ENCODE measurements at regions not wholly inside any gene's neighbourhood (a gene's known extent, or its start where the extent isn't known, plus 50 kb on each side); places are given as distances from the start of the nearest gene placed in this dataset.

- no peaks in the 10 kb centered on the region for H3K4me1 Mint-ChIP-seq (ENCODE audit: low read depth)
- intact Hi-C loops (cut with DNase I, micrococcal nuclease): no loop called here
- H3K9me3 Mint-ChIP-seq: peaks cover 2% of the 10 kb centered on the region
- no peaks in the 10 kb centered on the region for H3K27me3 ChIP-seq (ENCODE audit: control insufficient read depth in 1 of 2, insufficient read depth in 2 of 2, low read length in 2 of 2)
- no peak overlapping the region for H3K27ac ChIP-seq (ENCODE audit: low read depth in 1 of 2, low read length in 2 of 2)
- H3K4me1 ChIP-seq (ENCODE audit: insufficient read depth, low read length): no peaks in the 10 kb centered on the region
- no peak for ATAC-seq (ENCODE audit: poor library complexity)
- H3K36me3 Mint-ChIP-seq (ENCODE audit: low read depth): no peaks in the 10 kb centered on the region
- H3K27ac Mint-ChIP-seq: no peak overlapping the region
- H3K36me3 ChIP-seq (ENCODE audit: insufficient read depth, low read length): no peaks in the 10 kb centered on the region
- H3K27me3 Mint-ChIP-seq: no peaks in the 10 kb centered on the region
- H3K4me3 Mint-ChIP-seq: no peak overlapping the region
- DNase-seq: no peak
- H3K9me3 ChIP-seq (ENCODE audit: control insufficient read depth in 1 of 2, insufficient read depth in 1 of 2, low read length in 2 of 2): peaks cover 0 to under 1% of the 10 kb centered on the region in 2 experiments
- TF ChIP-seq CTCF (IDR thresholded peaks at IDR 0.05): no peak
- H3K4me3 ChIP-seq (ENCODE audit: low read length): no peak overlapping the region
- ChIA-PET POLR2A (no interaction called here), CTCF (no interaction called here)
Observed at GRCh38 chr20:17141568-17141967, 85.3 kb upstream of the PCSK2 start.

- H3K27me3 Mint-ChIP-seq: no peaks in the 10 kb centered on the region
Observed at GRCh38 chr20:17142666-17143065, 84.2 kb upstream of the PCSK2 start.

GRCh38 chr20:17150858-17151257 is 76.0 kb upstream of the PCSK2 start:
- Histone ChIP-seq H3K9me3 (ENCODE audit: control insufficient read depth in 1 of 2, insufficient read depth in 1 of 2, low read length in 2 of 2) (no peaks in the 10 kb centered on the region), H3K27ac (ENCODE audit: low read depth in 1 of 2, low read length in 2 of 2) (no peak overlapping the region), H3K4me3 (ENCODE audit: low read length) (no peak overlapping the region), H3K36me3 (ENCODE audit: insufficient read depth, low read length) (no peaks in the 10 kb centered on the region), H3K27me3 (ENCODE audit: control insufficient read depth in 1 of 2, insufficient read depth in 2 of 2, low read length in 2 of 2) (no peaks in the 10 kb centered on the region), H3K4me1 (ENCODE audit: insufficient read depth, low read length) (no peaks in the 10 kb centered on the region)
- Mint-ChIP-seq H3K36me3 (ENCODE audit: low read depth) (no peaks in the 10 kb centered on the region), H3K27me3 (no peaks in the 10 kb centered on the region), H3K27ac (no peak overlapping the region), H3K4me1 (ENCODE audit: low read depth) (no peaks in the 10 kb centered on the region), H3K4me3 (no peak overlapping the region), H3K9me3 (no peaks in the 10 kb centered on the region)
- ATAC-seq (ENCODE audit: poor library complexity) (no peak), DNase-seq (no peak)
- TF ChIP-seq CTCF (IDR thresholded peaks at IDR 0.05): no peak
- CTCF ChIA-PET: no interaction called here
- intact Hi-C loops (cut with DNase I, micrococcal nuclease): no loop called here
- POLR2A ChIA-PET: interaction anchor here (0.6 kb wide), 1 partner anchor 10 kb away, joined by 3 read pairs; no protein-coding TSS in a partner anchor

More at GRCh38 chr20:17142666-17143065, 84.2 kb upstream of the PCSK2 start:
- ChIA-PET POLR2A (no interaction called here), CTCF (no interaction called here)
- TF ChIP-seq CTCF (IDR thresholded peaks at IDR 0.05): no peak
- no peak overlapping the region for H3K27ac Mint-ChIP-seq
- H3K27ac ChIP-seq (ENCODE audit: low read depth in 1 of 2, low read length in 2 of 2): no peak overlapping the region
- H3K36me3 Mint-ChIP-seq (ENCODE audit: low read depth): no peaks in the 10 kb centered on the region
- no peaks in the 10 kb centered on the region for H3K4me1 Mint-ChIP-seq (ENCODE audit: low read depth)
- no peaks in the 10 kb centered on the region for H3K27me3 ChIP-seq (ENCODE audit: control insufficient read depth in 1 of 2, insufficient read depth in 2 of 2, low read length in 2 of 2)
- no peaks in the 10 kb centered on the region for H3K9me3 ChIP-seq (ENCODE audit: control insufficient read depth in 1 of 2, insufficient read depth in 1 of 2, low read length in 2 of 2)
- no peak for DNase-seq
- ATAC-seq (ENCODE audit: poor library complexity): no peak
- intact Hi-C loops (cut with DNase I, micrococcal nuclease): no loop called here
- H3K9me3 Mint-ChIP-seq: no peaks in the 10 kb centered on the region
- no peaks in the 10 kb centered on the region for H3K4me1 ChIP-seq (ENCODE audit: insufficient read depth, low read length)
- H3K4me3 Mint-ChIP-seq: no peak overlapping the region
- no peaks in the 10 kb centered on the region for H3K36me3 ChIP-seq (ENCODE audit: insufficient read depth, low read length)
- no peak overlapping the region for H3K4me3 ChIP-seq (ENCODE audit: low read length)

Measured in CD4-positive, alpha-beta T cell (primary cell).